Nephron (organoid): ENCODE measurements at regions not wholly inside any gene's neighbourhood (a gene's known extent, or its start where the extent isn't known, plus 50 kb on each side); places are given as distances from the start of the nearest gene placed in this dataset.
A peak's percentile ranks its signal among the peaks of the same experiment; 100 is the strongest.

Source experiments
- H3K27ac Mint-ChIP-seq, 3 experiments: 2 replicates each; pipeline ENCODE4 v1.8.0; 2020; ENCODE audit warnings: mixed read lengths in 3 of 3, mild to moderate bottlenecking in 2 of 3, moderate library complexity in 1 of 3
- H3K27me3 Mint-ChIP-seq: 2 replicates; pipeline ENCODE4 v1.8.0; 2021; ENCODE audit warnings: low read depth, mild to moderate bottlenecking, moderate library complexity, mixed read lengths
- H3K36me3 Mint-ChIP-seq: 2 replicates; pipeline ENCODE4 v1.8.0; 2020; ENCODE audit warnings: low read depth, mixed read lengths
- H3K4me1 Mint-ChIP-seq: 2 replicates; pipeline ENCODE4 v1.8.0; 2020; ENCODE audit warnings: mixed read lengths
- H3K4me3 Mint-ChIP-seq, 3 experiments: 2 replicates each; pipeline ENCODE4 v1.8.0; 2020; ENCODE audit warnings: mild to moderate bottlenecking in 3 of 3, mixed read lengths in 3 of 3, moderate library complexity in 2 of 3
- H3K9me3 Mint-ChIP-seq: 2 replicates; pipeline ENCODE4 v1.8.0; 2020; ENCODE audit warnings: mixed read lengths
- TF ChIP-seq, protein P1 (sequence below), 3 experiments: fragments of 200-600 bp; sonication (generic); IDR thresholded peaks; one replicate each; pipeline ENCODE4 v1.5.0; 2021; ENCODE audit warnings: antibody characterized with exemption in 3 of 3; ENCODE audit not compliant: unreplicated experiment in 3 of 3

DNA sequence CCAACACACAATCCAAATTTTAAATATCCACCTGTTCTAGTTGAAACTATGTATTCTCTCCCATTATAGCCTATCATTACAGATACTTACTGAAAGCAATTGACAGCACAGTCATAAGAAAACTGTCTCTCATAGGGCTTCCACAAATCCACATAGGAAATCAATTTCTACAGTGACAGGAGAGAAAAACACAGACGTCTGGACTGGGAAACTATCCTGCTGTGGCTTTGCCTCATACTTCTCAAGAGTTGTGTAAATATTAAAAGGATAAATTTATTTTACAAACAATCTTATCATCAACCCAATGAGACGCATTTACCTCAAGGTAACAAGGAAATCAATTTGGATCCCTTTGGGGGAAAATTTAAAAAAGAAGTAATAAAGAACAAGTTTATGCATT is 517.5 kb downstream of the EFNA5 start:
- H3K9me3 Mint-ChIP-seq: no peaks in the 10 kb centered on the region
- peaks cover 42% of the 10 kb centered on the region for H3K4me1 Mint-ChIP-seq
- TF ChIP-seq, protein P1, sequence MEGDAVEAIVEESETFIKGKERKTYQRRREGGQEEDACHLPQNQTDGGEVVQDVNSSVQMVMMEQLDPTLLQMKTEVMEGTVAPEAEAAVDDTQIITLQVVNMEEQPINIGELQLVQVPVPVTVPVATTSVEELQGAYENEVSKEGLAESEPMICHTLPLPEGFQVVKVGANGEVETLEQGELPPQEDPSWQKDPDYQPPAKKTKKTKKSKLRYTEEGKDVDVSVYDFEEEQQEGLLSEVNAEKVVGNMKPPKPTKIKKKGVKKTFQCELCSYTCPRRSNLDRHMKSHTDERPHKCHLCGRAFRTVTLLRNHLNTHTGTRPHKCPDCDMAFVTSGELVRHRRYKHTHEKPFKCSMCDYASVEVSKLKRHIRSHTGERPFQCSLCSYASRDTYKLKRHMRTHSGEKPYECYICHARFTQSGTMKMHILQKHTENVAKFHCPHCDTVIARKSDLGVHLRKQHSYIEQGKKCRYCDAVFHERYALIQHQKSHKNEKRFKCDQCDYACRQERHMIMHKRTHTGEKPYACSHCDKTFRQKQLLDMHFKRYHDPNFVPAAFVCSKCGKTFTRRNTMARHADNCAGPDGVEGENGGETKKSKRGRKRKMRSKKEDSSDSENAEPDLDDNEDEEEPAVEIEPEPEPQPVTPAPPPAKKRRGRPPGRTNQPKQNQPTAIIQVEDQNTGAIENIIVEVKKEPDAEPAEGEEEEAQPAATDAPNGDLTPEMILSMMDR (IDR thresholded peaks at IDR 0.05; ENCODE audit: unreplicated experiment in 3 of 3): no peak
- H3K27ac Mint-ChIP-seq: peak overlapping the region in 1 of 3 experiments; percentile 8
- H3K4me3 Mint-ChIP-seq: no peak overlapping the region
- no peaks in the 10 kb centered on the region for H3K27me3 Mint-ChIP-seq
- H3K36me3 Mint-ChIP-seq: no peaks in the 10 kb centered on the region

DNA sequence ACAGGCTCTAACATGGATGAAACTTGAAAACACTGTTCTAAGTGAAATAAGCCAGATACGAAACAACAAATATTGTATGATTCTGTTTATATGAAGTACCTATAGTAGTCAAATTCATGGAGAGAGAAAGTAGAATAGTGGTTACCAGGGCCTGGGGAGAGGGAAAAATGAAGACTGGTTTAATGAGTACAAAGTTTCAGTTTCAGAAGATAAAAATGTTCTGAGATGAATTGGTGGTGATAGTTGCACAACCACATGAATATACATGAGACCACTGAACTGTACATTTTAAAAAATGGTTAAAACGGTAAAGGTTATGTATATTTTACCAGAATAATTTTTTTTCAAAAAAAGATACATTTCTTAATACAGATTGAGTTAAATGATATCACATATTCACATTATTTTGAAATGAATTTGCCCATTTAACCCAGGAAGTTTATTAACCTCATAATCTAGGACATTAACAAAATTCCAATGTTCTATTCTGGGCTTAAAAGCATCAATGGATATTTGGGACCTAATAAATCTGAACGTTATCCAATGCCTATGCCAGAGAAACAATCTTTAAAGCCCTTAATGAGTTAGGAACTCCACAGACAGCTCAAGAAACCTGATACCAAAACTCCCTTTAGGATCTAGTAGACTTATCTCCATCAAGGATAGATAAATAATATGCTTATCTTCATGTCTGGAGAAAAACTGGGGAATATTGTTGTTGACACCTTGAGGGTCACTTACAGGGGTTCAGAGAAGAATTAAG is 521.3 kb downstream of the EFNA5 start:
- Mint-ChIP-seq H3K36me3 (no peaks in the 10 kb centered on the region), H3K4me3 (no peak overlapping the region)

DNA sequence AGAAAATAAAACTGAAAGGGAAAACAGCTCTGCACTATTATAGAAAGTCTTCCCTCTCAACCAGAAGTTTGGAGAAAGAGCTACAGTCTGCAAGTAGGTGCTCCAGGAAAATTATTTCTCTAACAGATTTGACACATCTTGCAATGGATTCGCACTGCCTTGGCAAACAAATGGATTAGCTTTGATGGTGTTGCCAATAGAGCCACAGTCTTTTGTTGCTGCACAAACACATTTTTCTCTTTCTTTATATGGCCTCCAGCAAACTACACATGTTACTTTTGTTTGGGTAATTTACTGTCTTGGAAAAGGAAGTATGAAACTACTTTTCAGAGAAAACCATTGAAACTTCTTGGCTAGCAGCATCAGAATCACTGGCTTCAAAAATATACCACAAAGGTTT is 523.1 kb downstream of the EFNA5 start:
- peaks cover 30% of the 10 kb centered on the region for H3K4me1 Mint-ChIP-seq

More for the DNA sequence above, 521.3 kb downstream of the EFNA5 start:
- Mint-ChIP-seq H3K4me1 (peaks cover 47% of the 10 kb centered on the region), H3K27ac (no peak overlapping the region), H3K9me3 (no peaks in the 10 kb centered on the region), H3K27me3 (no peaks in the 10 kb centered on the region)
- TF ChIP-seq, protein P1 (IDR thresholded peaks at IDR 0.05; ENCODE audit: unreplicated experiment in 3 of 3): no peak

DNA sequence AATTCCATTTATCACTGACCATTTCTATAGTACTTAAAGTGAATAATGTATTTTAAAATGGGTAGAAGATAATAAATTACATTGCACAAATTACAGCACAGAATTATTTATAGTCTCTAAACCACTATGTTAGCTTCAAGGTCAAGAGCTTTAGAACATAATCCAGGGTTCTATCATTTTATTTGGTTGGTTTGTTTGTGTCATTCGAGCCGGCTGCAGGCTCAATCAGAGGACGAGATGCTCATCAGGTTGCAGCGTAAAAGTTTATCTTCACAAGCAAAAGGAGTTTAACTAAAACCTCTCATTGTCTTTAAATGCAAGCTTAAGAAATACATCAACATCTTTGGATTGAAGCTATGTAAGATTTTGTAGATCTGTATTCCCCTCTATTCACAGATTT is 523.8 kb downstream of the EFNA5 start:
- peak overlapping the region; percentile 32 to 68 (median 58) for H3K27ac Mint-ChIP-seq
- peaks cover 5% of the 10 kb centered on the region for H3K9me3 Mint-ChIP-seq
- H3K4me3 Mint-ChIP-seq: peak overlapping the region in 1 of 3 experiments; percentile 38
- peaks cover 27% of the 10 kb centered on the region for H3K4me1 Mint-ChIP-seq
- no peaks in the 10 kb centered on the region for H3K27me3 Mint-ChIP-seq
- TF ChIP-seq, protein P1 (IDR thresholded peaks at IDR 0.05; ENCODE audit: unreplicated experiment in 3 of 3): no peak
- H3K36me3 Mint-ChIP-seq: no peaks in the 10 kb centered on the region

More for the DNA sequence above, 523.1 kb downstream of the EFNA5 start:
- TF ChIP-seq, protein P1 (IDR thresholded peaks at IDR 0.05; ENCODE audit: unreplicated experiment in 3 of 3): no peak
- Mint-ChIP-seq H3K27me3 (no peaks in the 10 kb centered on the region), H3K27ac (peak overlapping the region in 2 of 3 experiments; percentile 58 to 68), H3K9me3 (peaks cover 1% of the 10 kb centered on the region), H3K4me3 (no peak overlapping the region), H3K36me3 (no peaks in the 10 kb centered on the region)

DNA sequence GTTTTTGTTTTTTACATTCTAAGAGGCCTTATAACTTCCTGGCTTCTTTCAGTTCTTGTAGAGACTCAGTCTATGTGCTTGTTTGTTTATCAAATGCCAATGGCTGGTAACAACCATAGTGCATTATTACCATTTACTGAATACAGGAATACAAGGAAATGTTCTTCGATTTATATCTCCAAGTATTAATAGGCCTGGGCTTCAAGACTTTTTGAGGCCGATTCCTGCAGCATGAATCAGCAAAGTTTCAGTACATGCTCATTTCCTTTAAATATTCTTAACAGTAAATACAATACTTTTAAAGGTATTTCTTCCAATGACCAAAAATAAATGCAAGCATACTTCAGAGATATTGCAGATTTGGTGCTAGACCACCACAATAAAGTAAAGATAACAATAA is 535.3 kb downstream of the EFNA5 start:
- Mint-ChIP-seq H3K9me3 (peaks cover 40% of the 10 kb centered on the region), H3K27ac (no peak overlapping the region), H3K27me3 (no peaks in the 10 kb centered on the region), H3K36me3 (peaks cover 11% of the 10 kb centered on the region), H3K4me1 (no peaks in the 10 kb centered on the region), H3K4me3 (no peak overlapping the region)
- TF ChIP-seq, protein P1 (IDR thresholded peaks at IDR 0.05; ENCODE audit: unreplicated experiment in 3 of 3): no peak

DNA sequence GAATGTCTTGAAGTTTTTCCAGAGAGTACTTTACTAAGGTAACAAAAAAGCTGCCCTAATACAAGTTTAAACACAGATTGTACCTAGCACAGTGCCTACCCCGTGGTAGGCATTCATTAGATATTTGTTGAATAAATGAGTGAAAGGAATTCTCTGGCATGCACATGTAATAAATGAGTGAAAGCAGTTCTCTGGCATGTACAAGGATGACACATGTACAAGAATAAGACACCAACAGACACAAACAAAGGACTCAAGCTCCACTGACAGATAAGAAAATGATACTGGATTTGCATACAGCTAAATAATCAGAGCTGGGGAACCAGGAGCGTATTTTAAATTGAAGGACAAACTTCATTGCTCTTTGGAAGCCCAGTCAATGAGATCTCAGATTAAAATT is 535.8 kb downstream of the EFNA5 start:
- H3K9me3 Mint-ChIP-seq: peaks cover 35% of the 10 kb centered on the region
- TF ChIP-seq, protein P1 (IDR thresholded peaks at IDR 0.05; ENCODE audit: unreplicated experiment in 3 of 3): no peak
- H3K36me3 Mint-ChIP-seq: peaks cover 6% of the 10 kb centered on the region
- no peaks in the 10 kb centered on the region for H3K27me3 Mint-ChIP-seq
- H3K4me3 Mint-ChIP-seq: no peak overlapping the region
- H3K4me1 Mint-ChIP-seq: peaks cover under 1% of the 10 kb centered on the region
- H3K27ac Mint-ChIP-seq: no peak overlapping the region
